H1 (cell line): ENCODE measurements at regions not wholly inside any gene's neighbourhood (a gene's known extent, or its start where the extent isn't known, plus 50 kb on each side); places are given as distances from the start of the nearest gene placed in this dataset.

ENCODE experiments used
- BRCA1 ChIP-seq: IDR thresholded peaks from 2 replicates; pipeline ENCODE4 v1.6.1; 2012; ENCODE audit warnings: low read depth, low read length, improper control_type of control experiment
- CHD1 ChIP-seq: IDR thresholded peaks from 2 replicates; pipeline ENCODE4 v1.6.1; 2012; ENCODE audit warnings: low read depth, low read length, improper control_type of control experiment
- CHD7 ChIP-seq: fragments of 300-600 bp; sonication (generic); IDR thresholded peaks from 2 replicates; pipeline ENCODE4 v1.7.1; 2012; ENCODE audit warnings: low read length, moderate library complexity, mild to moderate bottlenecking, inconsistent platforms; ENCODE audit not compliant: insufficient replicate concordance
- EGR1 ChIP-seq: IDR thresholded peaks from 2 replicates; pipeline ENCODE4 v1.6.1; 2011; ENCODE audit warnings: low read depth, low read length, borderline replicate concordance
- PHF8 ChIP-seq: fragments of 200-600 bp; sonication (generic); conservative IDR thresholded peaks from 2 replicates; pipeline ENCODE4 v1.7.1; 2012; ENCODE audit warnings: low read depth, mild to moderate bottlenecking, inconsistent platforms, low read length, moderate library complexity
- POU5F1 ChIP-seq: IDR thresholded peaks from 2 replicates; pipeline ENCODE4 v1.6.1; 2011; ENCODE audit warnings: low read depth, mild to moderate bottlenecking, low read length, moderate library complexity
- RFX5 ChIP-seq: IDR thresholded peaks from 2 replicates; pipeline ENCODE4 v1.6.1; 2011; ENCODE audit warnings: low read depth, low read length, improper control_type of control experiment, borderline replicate concordance
- SIX5 ChIP-seq: IDR thresholded peaks from 2 replicates; pipeline ENCODE4 v1.6.1; 2011; ENCODE audit warnings: mild to moderate bottlenecking, low read depth, low read length
- ZNF274 ChIP-seq: IDR thresholded peaks from 2 replicates; pipeline ENCODE4 v1.7.0; 2012; ENCODE audit warnings: low read length, borderline replicate concordance; ENCODE audit errors: extremely low read depth

DNA sequence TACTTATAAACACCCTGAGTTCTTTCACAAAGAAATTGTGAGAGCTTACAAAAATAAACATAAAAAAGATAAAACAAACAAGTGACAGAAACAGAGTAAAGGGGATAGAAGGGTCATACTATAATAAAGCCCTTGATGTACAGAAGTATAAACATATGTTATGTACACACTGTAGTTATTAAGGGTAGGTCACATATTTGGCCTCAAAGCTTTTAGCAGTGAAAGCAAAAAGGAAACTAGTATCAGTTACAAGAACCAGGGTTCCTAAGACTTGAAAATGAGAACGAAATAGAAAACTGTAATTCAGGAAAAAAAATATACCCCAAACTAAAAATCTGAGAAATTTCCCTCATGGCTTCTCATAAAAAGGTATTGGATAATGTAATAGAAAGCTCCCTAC lies 380.6 kb downstream of the HDGFL1 start (continued):
- TF ChIP-seq CHD7 (no peak), RFX5 (no peak), POU5F1 (no peak), PHF8 (no peak), EGR1 (no peak), CHD1 (no peak), SIX5 (no peak), ZNF274 (no peak), BRCA1 (no peak)
